ENCODE measurements at regions not wholly inside any gene's neighbourhood (a gene's known extent, or its start where the extent isn't known, plus 50 kb on each side); places are given as distances from the start of the nearest gene placed in this dataset.

DNA sequence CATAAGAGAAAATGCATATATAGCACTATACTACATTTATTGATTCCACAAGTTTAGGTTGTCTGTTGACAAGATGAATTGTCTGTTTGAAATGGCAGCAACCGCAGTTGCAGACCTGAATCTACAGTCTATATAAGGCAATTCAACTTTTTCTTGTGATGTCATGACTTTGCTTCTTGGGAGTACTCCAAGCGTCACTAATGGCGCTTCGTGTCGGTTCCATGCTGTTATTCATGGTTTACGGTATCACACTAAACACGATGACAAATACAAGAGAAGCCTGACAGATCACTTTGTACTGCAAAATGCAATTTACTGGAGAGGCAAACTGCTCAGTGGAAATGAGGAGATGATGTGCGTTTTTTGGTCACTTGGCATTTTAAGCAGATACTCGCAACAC lies 280.3 kb upstream of the TCF21 start:
- Histone ChIP-seq H3K36me3 (ENCODE audit: control insufficient read depth in 5 of 5, insufficient read depth in 5 of 5, low read length in 5 of 5) (no peaks in the 10 kb centered on the region), H3K27me3 (ENCODE audit: control insufficient read depth in 5 of 5, insufficient read depth in 4 of 5, low read length in 5 of 5) (no peaks in the 10 kb centered on the region), H3K27ac (ENCODE audit: low read depth, low read length) (no peak overlapping the region), H3K9ac (ENCODE audit: low read length in 5 of 5) (no peak overlapping the region), H3K9me3 (ENCODE audit: control insufficient read depth in 5 of 5, low read length in 5 of 5) (no peaks in the 10 kb centered on the region), H3K4me1 (ENCODE audit: control insufficient read depth in 5 of 5, insufficient read depth in 5 of 5, low read length in 5 of 5) (peaks cover 0 to 22% (median 8%) of the 10 kb centered on the region in 5 donors), H3K4me3 (ENCODE audit: low read depth in 1 of 5, low read length in 5 of 5) (no peak overlapping the region)

DNA sequence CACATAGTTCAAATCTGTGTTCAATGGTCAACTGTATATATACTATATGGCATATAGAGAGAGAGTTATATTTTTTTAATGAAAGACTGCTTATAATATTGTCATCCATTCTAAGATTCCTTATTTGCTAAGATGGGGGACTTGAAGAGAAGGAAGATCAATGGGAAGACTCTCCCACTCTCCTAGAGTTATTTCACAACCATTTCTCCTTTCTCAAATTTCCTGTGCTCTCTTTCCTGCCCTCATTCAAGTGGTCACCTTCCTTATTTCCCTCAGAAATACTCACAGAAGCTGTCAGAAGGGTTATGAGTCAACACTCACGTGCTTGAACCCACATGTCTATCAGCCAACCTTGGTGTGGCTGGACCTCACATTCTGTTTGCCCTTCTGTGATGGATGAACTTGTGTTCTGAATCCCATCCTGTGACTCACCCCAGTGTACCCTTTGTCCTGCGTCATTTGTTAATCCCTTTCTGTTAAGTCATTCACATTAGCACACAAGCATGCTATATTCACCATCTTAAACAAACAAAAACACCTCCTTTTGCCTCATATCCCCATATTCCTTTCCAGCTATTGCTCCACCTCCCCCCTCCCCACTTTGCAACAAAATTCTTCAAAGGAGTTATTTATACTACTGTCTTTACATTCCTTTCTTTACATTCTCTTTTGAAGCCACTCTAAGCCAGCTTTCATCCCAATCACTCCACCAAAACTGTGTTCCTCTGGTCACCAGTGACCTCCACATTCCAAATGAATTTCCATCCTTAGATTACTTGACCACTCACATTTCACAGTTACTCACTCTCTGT lies 279.3 kb upstream of the TCF21 start:
- no peaks in the 10 kb centered on the region for H3K9me3 ChIP-seq (ENCODE audit: control insufficient read depth in 5 of 5, low read length in 5 of 5)
- H3K36me3 ChIP-seq (ENCODE audit: control insufficient read depth in 5 of 5, insufficient read depth in 5 of 5, low read length in 5 of 5), result no peaks in the 10 kb centered on the region
- H3K4me1 ChIP-seq (ENCODE audit: control insufficient read depth in 5 of 5, insufficient read depth in 5 of 5, low read length in 5 of 5), result peaks cover 0 to 22% (median 8%) of the 10 kb centered on the region in 5 donors
- H3K4me3 ChIP-seq (ENCODE audit: low read depth in 1 of 5, low read length in 5 of 5), result no peak overlapping the region
- peaks cover 0 to under 1% (median 0%) of the 10 kb centered on the region in 5 donors for H3K27me3 ChIP-seq (ENCODE audit: control insufficient read depth in 5 of 5, insufficient read depth in 4 of 5, low read length in 5 of 5)
- H3K9ac ChIP-seq (ENCODE audit: low read length in 5 of 5), result no peak overlapping the region
- H3K27ac ChIP-seq (ENCODE audit: low read depth, low read length), result no peak overlapping the region

DNA sequence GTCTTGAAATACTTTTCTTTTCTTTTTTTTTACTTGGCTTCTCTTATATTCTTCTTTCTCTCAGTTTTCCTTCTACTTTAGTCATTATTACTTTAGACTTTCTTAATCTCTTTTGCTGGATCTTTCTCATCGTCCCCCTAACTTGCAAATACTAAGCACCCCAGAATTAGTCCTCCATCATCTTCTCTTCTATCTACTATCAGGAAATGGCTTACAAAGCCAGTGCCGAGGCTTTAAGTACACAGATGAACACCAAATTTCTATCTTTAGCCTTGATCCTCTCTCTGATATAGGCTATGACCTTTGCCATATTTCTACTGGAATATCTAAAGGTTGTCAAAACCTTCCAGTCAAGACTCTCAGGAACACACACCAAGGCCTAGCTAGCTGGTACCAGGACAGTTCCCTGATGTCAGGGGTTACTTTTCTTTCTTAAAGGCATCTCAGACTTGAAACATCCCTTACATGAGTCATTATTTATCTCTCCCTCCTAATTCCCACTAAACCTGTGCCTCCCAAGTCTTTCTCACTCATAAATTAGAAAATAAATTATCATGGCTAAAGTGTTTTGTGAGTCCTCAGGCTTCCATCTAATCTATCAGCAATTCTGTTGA lies 278.6 kb upstream of the TCF21 start:
- Histone ChIP-seq H3K36me3 (ENCODE audit: control insufficient read depth in 5 of 5, insufficient read depth in 5 of 5, low read length in 5 of 5) (no peaks in the 10 kb centered on the region), H3K9ac (ENCODE audit: low read length in 5 of 5) (no peak overlapping the region), H3K9me3 (ENCODE audit: control insufficient read depth in 5 of 5, low read length in 5 of 5) (no peaks in the 10 kb centered on the region), H3K27me3 (ENCODE audit: control insufficient read depth in 5 of 5, insufficient read depth in 4 of 5, low read length in 5 of 5) (peaks cover 0 to 2% (median 0%) of the 10 kb centered on the region in 5 donors), H3K4me1 (ENCODE audit: control insufficient read depth in 5 of 5, insufficient read depth in 5 of 5, low read length in 5 of 5) (peaks cover 0 to 19% (median 8%) of the 10 kb centered on the region in 5 donors), H3K4me3 (ENCODE audit: low read depth in 1 of 5, low read length in 5 of 5) (no peak overlapping the region), H3K27ac (ENCODE audit: low read depth, low read length) (no peak overlapping the region)

DNA sequence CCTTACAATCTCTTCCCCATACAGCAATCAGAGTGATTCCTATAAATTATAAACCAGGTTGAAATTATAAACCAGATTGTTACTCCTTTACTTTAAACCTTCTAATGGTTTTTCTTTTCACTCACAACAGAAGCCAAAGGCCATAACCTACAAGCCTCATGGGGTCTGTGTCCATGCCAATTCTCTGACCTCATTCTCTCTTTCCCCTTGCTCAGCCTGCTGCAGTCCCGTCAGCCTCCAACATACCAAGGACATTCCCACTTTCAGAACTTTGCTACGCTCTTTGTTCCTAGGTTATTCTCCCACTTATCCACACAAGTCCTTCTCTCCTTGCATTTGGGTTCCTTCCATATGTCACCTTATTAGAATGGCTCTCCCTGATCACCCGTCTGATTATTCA lies 277.9 kb upstream of the TCF21 start:
- peaks cover 0 to 13% (median 8%) of the 10 kb centered on the region in 5 donors for H3K4me1 ChIP-seq (ENCODE audit: control insufficient read depth in 5 of 5, insufficient read depth in 5 of 5, low read length in 5 of 5)
- no peaks in the 10 kb centered on the region for H3K36me3 ChIP-seq (ENCODE audit: control insufficient read depth in 5 of 5, insufficient read depth in 5 of 5, low read length in 5 of 5)
- H3K27me3 ChIP-seq (ENCODE audit: control insufficient read depth in 5 of 5, insufficient read depth in 4 of 5, low read length in 5 of 5), result peaks cover 0 to 2% (median 0%) of the 10 kb centered on the region in 5 donors
- no peak overlapping the region for H3K9ac ChIP-seq (ENCODE audit: low read length in 5 of 5)
- no peaks in the 10 kb centered on the region for H3K9me3 ChIP-seq (ENCODE audit: control insufficient read depth in 5 of 5, low read length in 5 of 5)
- H3K4me3 ChIP-seq (ENCODE audit: low read depth in 1 of 5, low read length in 5 of 5), result no peak overlapping the region
- no peak overlapping the region for H3K27ac ChIP-seq (ENCODE audit: low read depth, low read length)

DNA sequence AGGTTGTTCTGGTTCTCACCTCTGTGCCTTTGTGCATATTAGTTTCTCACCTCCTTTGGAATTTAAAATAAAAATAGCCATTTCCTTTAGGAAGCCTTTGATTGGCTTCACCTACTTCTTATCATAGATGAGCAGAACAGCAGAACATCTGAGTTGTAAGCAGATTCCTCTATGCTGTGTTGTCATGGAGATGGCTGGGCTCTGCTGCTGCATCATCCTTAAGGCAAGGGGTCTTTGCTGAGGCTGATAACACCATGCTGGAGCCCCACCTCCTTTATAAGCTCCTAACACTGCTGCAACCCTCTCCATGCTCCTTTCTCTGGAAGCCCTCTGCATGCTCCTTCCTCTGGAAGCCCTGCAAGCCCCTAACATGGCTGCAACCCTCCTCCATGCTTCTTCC lies 276.5 kb upstream of the TCF21 start:
- Histone ChIP-seq H3K36me3 (ENCODE audit: control insufficient read depth in 5 of 5, insufficient read depth in 5 of 5, low read length in 5 of 5) (no peaks in the 10 kb centered on the region), H3K9me3 (ENCODE audit: control insufficient read depth in 5 of 5, low read length in 5 of 5) (no peaks in the 10 kb centered on the region), H3K27me3 (ENCODE audit: control insufficient read depth in 5 of 5, insufficient read depth in 4 of 5, low read length in 5 of 5) (peaks cover 0 to 2% (median 0%) of the 10 kb centered on the region in 5 donors), H3K9ac (ENCODE audit: low read length in 5 of 5) (no peak overlapping the region), H3K27ac (ENCODE audit: low read depth, low read length) (no peak overlapping the region), H3K4me1 (ENCODE audit: control insufficient read depth in 5 of 5, insufficient read depth in 5 of 5, low read length in 5 of 5) (peaks cover 0 to 13% (median 8%) of the 10 kb centered on the region in 5 donors), H3K4me3 (ENCODE audit: low read depth in 1 of 5, low read length in 5 of 5) (no peak overlapping the region)

DNA sequence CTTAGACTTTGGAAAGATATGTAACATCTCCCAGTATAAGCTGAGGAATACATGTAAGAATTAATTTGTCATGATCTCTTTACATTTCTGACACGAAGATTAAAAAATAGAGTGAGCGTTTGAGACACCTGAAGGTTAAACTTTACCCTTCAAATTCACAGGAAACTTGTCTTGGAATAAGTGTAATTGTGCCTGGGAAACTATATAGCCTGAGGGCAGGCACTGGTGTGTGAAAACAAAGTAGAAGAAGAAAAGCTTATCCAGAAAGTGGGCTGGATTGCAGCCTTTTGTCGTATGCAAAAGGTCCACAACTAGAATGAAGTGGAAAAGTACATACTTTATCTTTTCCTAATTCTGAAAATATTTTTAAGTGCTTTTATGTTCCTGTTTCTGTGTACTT lies 275.7 kb upstream of the TCF21 start:
- Histone ChIP-seq H3K4me3 (ENCODE audit: low read depth in 1 of 5, low read length in 5 of 5) (no peak overlapping the region), H3K9ac (ENCODE audit: low read length in 5 of 5) (no peak overlapping the region), H3K9me3 (ENCODE audit: control insufficient read depth in 5 of 5, low read length in 5 of 5) (no peaks in the 10 kb centered on the region)

DNA sequence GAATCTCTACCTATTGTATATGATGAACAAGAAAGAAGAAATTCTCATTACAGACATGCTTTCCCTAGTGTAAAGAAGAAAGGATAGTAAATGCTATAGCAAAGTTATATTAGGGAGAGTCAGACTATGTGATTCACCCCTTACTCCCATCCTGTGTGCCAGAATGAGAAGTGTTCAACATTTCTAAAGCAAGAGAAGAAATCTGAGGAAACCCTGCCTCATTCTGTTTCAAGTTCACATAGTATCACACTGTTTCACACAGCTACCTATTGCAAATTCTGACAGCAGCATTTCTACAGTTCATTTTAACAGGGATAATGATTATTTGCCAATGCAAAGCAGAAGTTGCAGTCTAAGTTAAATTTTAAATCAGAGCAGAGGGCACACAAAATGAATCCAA lies 267.2 kb upstream of the TCF21 start:
- peak overlapping the region; percentile 88 for H3K27ac ChIP-seq (ENCODE audit: low read depth, low read length)
- peak overlapping the region in 1 of 5 donors; percentile 15 for H3K4me3 ChIP-seq (ENCODE audit: low read depth in 1 of 5, low read length in 5 of 5)
- no peaks in the 10 kb centered on the region for H3K27me3 ChIP-seq (ENCODE audit: control insufficient read depth in 5 of 5, insufficient read depth in 4 of 5, low read length in 5 of 5)
- peaks cover 0 to 29% (median 20%) of the 10 kb centered on the region in 5 donors for H3K4me1 ChIP-seq (ENCODE audit: control insufficient read depth in 5 of 5, insufficient read depth in 5 of 5, low read length in 5 of 5)
- H3K9ac ChIP-seq (ENCODE audit: low read length in 5 of 5), result no peak overlapping the region
- H3K36me3 ChIP-seq (ENCODE audit: control insufficient read depth in 5 of 5, insufficient read depth in 5 of 5, low read length in 5 of 5), result no peaks in the 10 kb centered on the region
- H3K9me3 ChIP-seq (ENCODE audit: control insufficient read depth in 5 of 5, low read length in 5 of 5), result peaks cover 0 to 3% (median 0%) of the 10 kb centered on the region in 5 donors

More for the DNA sequence above, 275.7 kb upstream of the TCF21 start:
- Histone ChIP-seq H3K4me1 (ENCODE audit: control insufficient read depth in 5 of 5, insufficient read depth in 5 of 5, low read length in 5 of 5) (peaks cover 0 to 13% (median 8%) of the 10 kb centered on the region in 5 donors), H3K27me3 (ENCODE audit: control insufficient read depth in 5 of 5, insufficient read depth in 4 of 5, low read length in 5 of 5) (peaks cover 0 to 2% (median 0%) of the 10 kb centered on the region in 5 donors), H3K27ac (ENCODE audit: low read depth, low read length) (no peak overlapping the region), H3K36me3 (ENCODE audit: control insufficient read depth in 5 of 5, insufficient read depth in 5 of 5, low read length in 5 of 5) (no peaks in the 10 kb centered on the region)

DNA sequence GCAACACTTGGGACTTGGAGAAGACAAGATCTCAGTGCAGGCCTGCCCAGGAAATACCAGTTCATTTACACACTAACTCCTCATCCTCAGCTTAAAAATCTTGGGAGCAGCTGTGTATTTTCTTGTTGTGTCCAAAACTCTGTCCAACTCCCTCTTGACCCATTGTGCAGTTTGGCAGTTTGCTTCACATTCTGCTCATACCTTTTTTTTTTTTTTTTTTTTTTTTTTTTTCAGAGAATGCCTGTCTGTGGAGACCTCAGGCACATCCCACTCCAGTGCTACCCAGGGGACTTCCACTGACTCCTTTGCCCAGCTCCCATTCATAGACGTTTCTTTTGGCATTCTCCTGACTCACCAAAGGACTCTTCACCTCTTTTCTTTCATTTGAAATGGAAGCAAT lies 265.8 kb upstream of the TCF21 start:
- H3K4me3 ChIP-seq (ENCODE audit: low read depth in 1 of 5, low read length in 5 of 5), result no peak overlapping the region
- peaks cover 0 to 3% (median 0%) of the 10 kb centered on the region in 5 donors for H3K9me3 ChIP-seq (ENCODE audit: control insufficient read depth in 5 of 5, low read length in 5 of 5)
- no peaks in the 10 kb centered on the region for H3K36me3 ChIP-seq (ENCODE audit: control insufficient read depth in 5 of 5, insufficient read depth in 5 of 5, low read length in 5 of 5)
- H3K9ac ChIP-seq (ENCODE audit: low read length in 5 of 5), result no peak overlapping the region
- peaks cover 0 to 29% (median 20%) of the 10 kb centered on the region in 5 donors for H3K4me1 ChIP-seq (ENCODE audit: control insufficient read depth in 5 of 5, insufficient read depth in 5 of 5, low read length in 5 of 5)
- no peaks in the 10 kb centered on the region for H3K27me3 ChIP-seq (ENCODE audit: control insufficient read depth in 5 of 5, insufficient read depth in 4 of 5, low read length in 5 of 5)
- peak overlapping the region; percentile 88 for H3K27ac ChIP-seq (ENCODE audit: low read depth, low read length)

DNA sequence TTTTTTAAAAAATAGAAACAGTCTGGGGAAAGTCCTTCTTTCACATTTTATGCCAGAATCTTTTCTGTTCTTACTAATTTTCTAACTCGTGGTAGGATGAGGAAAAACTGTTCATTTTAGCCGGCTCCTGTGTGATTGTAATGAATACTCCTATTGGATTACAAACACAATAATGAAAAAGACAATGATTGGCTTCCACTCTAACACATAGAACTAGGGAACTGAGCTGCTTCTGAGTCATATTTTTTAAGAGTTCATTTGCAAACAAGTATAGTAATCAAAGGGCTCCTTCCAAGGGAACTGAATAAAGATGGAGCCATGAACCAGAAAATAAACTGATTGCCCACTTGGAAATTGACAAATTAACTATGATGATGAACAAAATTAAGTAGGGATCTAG lies 265.3 kb upstream of the TCF21 start:
- Histone ChIP-seq H3K27me3 (ENCODE audit: control insufficient read depth in 5 of 5, insufficient read depth in 4 of 5, low read length in 5 of 5) (no peaks in the 10 kb centered on the region), H3K9me3 (ENCODE audit: control insufficient read depth in 5 of 5, low read length in 5 of 5) (peaks cover 0 to 3% (median 0%) of the 10 kb centered on the region in 5 donors), H3K9ac (ENCODE audit: low read length in 5 of 5) (no peak overlapping the region), H3K27ac (ENCODE audit: low read depth, low read length) (peak overlapping the region; percentile 88), H3K4me1 (ENCODE audit: control insufficient read depth in 5 of 5, insufficient read depth in 5 of 5, low read length in 5 of 5) (peaks cover 0 to 29% (median 20%) of the 10 kb centered on the region in 5 donors), H3K4me3 (ENCODE audit: low read depth in 1 of 5, low read length in 5 of 5) (no peak overlapping the region), H3K36me3 (ENCODE audit: control insufficient read depth in 5 of 5, insufficient read depth in 5 of 5, low read length in 5 of 5) (no peaks in the 10 kb centered on the region)

DNA sequence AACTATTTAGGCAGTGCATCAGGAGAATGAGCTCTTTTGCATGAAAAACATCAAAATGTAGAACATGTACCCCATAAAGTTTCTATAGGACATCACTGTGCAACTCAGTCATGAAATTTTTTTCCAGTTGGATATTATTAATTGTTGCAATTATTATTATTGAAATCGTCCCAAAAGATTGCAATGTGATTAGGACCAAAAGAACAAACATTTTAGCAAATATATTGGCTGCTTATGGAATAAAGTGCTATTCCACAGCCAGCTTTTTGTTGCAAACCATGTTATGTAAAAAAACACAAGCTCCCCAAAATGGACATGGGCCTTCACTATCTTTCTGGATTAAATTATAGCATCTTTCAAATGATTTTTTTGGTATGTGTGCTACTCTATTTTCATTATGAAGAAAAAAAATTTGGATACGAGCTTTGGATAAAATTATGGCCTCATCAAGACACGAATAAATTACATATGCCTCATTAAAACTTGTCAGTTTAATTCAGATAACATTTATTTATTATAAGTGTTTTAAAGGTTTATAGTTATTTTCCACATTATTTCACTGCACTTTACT lies 262.7 kb upstream of the TCF21 start:
- H3K9ac ChIP-seq (ENCODE audit: low read length in 5 of 5), result no peak overlapping the region
- H3K4me3 ChIP-seq (ENCODE audit: low read depth in 1 of 5, low read length in 5 of 5), result no peak overlapping the region
- H3K9me3 ChIP-seq (ENCODE audit: control insufficient read depth in 5 of 5, low read length in 5 of 5), result no peaks in the 10 kb centered on the region
- H3K27ac ChIP-seq (ENCODE audit: low read depth, low read length), result no peak overlapping the region
- H3K36me3 ChIP-seq (ENCODE audit: control insufficient read depth in 5 of 5, insufficient read depth in 5 of 5, low read length in 5 of 5), result no peaks in the 10 kb centered on the region
- H3K27me3 ChIP-seq (ENCODE audit: control insufficient read depth in 5 of 5, insufficient read depth in 4 of 5, low read length in 5 of 5), result no peaks in the 10 kb centered on the region
- H3K4me1 ChIP-seq (ENCODE audit: control insufficient read depth in 5 of 5, insufficient read depth in 5 of 5, low read length in 5 of 5), result peaks cover 0 to 28% (median 20%) of the 10 kb centered on the region in 5 donors
